Esophagus muscularis mucosa (tissue), 4 donors: ENCODE measurements at regions not wholly inside any gene's neighbourhood (a gene's known extent, or its start where the extent isn't known, plus 50 kb on each side); places are given as distances from the start of the nearest gene placed in this dataset.

Experiments
- DNase-seq: peaks from one replicate; pipeline ENCODE4 v3.0.0-alpha.2; 2017; ENCODE audit errors: extremely low spot score
- H3K27ac ChIP-seq, 4 donors: fragments of 200-600 bp; sonication (generic); replicated peaks in 1 of 4; 1 replicate in 3 of 4; 2 replicates in 1 of 4; pipeline ENCODE4 v1.5.1; 2016 to 2019; ENCODE audit warnings: mild to moderate bottlenecking in 1 of 4
- H3K27me3 ChIP-seq, 4 donors: fragments of 200-600 bp; sonication (generic); one replicate each; pipeline versions ENCODE4 v1.5.1 to v1.6.0; 2016 to 2019
- H3K36me3 ChIP-seq, 4 donors: fragments of 200-600 bp; sonication (generic); one replicate each; pipeline ENCODE4 v1.5.1; 2016 to 2019
- H3K4me1 ChIP-seq, 4 donors: fragments of 200-600 bp; sonication (generic); one replicate each; pipeline ENCODE4 v1.5.1; 2016 to 2019
- H3K4me3 ChIP-seq, 4 donors: fragments of 200-600 bp; sonication (generic); 1 replicate in 2 of 4; 2 replicates in 2 of 4; pipeline ENCODE4 v1.5.1; 2016 to 2019; ENCODE audit warnings: mild to moderate bottlenecking in 4 of 4, moderate library complexity in 1 of 4
- H3K9me3 ChIP-seq, 4 donors: fragments of 200-600 bp; sonication (generic); 1 replicate in 3 of 4; 2 replicates in 1 of 4; pipeline ENCODE4 v1.5.1; 2016 to 2019
- EP300 ChIP-seq: sonication (generic); formaldehyde crosslinking; IDR thresholded peaks from one replicate; pipeline ENCODE4 v1.6.1; 2017; ENCODE audit warnings: antibody characterized with exemption
- POLR2A ChIP-seq: fragments of 450-650 bp; IDR thresholded peaks from one replicate; pipeline ENCODE4 v1.6.1; 2017; ENCODE audit warnings: antibody characterized with exemption, moderate library complexity, mild to moderate bottlenecking, low read depth
- POLR2AphosphoS5 ChIP-seq, 2 donors: sonication (generic); formaldehyde crosslinking; IDR thresholded peaks; one replicate each; pipeline ENCODE4 v1.6.1; 2017; ENCODE audit warnings: antibody characterized with exemption in 2 of 2
- WGBS: methylation state at CpG from one replicate; pipeline ENCODE4 v1.1.5; 2018; 5-methylcytosine and 5-hydroxymethylcytosine counted together
- intact Hi-C: fragments of 100-400 bp; cut with DNase I; formaldehyde crosslinking; loops from one replicate; pipeline ENCODE4 v1.15.1; 2023
- TF ChIP-seq, protein P1 (sequence below), 3 experiments: fragments of 200-600 bp in 2 of 3; fragments of 450-650 bp in 1 of 3; sonication (generic) in 2 of 3; IDR thresholded peaks; one replicate each; pipeline ENCODE4 v1.5.1; 2017 to 2019; ENCODE audit warnings: antibody characterized with exemption in 3 of 3, mild to moderate bottlenecking in 2 of 3, moderate library complexity in 1 of 3

DNA sequence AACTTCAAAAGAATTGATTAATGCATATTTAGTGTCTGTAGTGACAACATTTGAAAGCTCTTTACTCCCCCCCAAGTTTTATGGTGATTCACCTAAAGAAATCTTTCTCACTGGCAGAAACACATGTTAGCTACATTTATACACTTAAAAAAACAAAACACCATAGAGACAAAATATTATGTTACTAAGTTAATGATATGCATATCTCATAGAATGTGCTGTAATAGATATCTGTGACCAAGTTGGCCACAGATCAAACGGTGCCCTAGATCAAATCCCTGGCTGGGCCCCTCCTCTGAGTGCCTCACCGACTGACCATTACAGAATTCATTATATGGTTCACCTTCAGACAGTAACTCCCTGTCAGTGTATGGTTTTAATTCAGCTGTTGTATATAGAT lies 322.1 kb upstream of the LYPLAL1 start:
- intact Hi-C loops, result no loop called here
- H3K9me3 ChIP-seq, result no peaks in the 10 kb centered on the region
- no peaks in the 10 kb centered on the region for H3K36me3 ChIP-seq
- no peak overlapping the region for H3K4me3 ChIP-seq
- no peak overlapping the region for H3K27ac ChIP-seq
- DNase-seq, result no peak
- 61% methylated on average over 2 of the region's 2 CpGs for WGBS
- no peaks in the 10 kb centered on the region for H3K27me3 ChIP-seq
- H3K4me1 ChIP-seq, result peaks cover 0 to 5% (median 0%) of the 10 kb centered on the region in 4 donors
- TF ChIP-seq, protein P1, sequence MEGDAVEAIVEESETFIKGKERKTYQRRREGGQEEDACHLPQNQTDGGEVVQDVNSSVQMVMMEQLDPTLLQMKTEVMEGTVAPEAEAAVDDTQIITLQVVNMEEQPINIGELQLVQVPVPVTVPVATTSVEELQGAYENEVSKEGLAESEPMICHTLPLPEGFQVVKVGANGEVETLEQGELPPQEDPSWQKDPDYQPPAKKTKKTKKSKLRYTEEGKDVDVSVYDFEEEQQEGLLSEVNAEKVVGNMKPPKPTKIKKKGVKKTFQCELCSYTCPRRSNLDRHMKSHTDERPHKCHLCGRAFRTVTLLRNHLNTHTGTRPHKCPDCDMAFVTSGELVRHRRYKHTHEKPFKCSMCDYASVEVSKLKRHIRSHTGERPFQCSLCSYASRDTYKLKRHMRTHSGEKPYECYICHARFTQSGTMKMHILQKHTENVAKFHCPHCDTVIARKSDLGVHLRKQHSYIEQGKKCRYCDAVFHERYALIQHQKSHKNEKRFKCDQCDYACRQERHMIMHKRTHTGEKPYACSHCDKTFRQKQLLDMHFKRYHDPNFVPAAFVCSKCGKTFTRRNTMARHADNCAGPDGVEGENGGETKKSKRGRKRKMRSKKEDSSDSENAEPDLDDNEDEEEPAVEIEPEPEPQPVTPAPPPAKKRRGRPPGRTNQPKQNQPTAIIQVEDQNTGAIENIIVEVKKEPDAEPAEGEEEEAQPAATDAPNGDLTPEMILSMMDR (IDR thresholded peaks at IDR 0.05), result no peak
- TF ChIP-seq POLR2A (no peak), POLR2AphosphoS5 (IDR thresholded peaks at IDR 0.05) (no peak), EP300 (no peak)

- 82% methylated on average over 4 of the region's 4 CpGs for WGBS
- no peak for DNase-seq
- Histone ChIP-seq H3K4me3 (no peak overlapping the region), H3K9me3 (no peaks in the 10 kb centered on the region), H3K27ac (no peak overlapping the region), H3K4me1 (peaks cover 0 to 5% (median 0%) of the 10 kb centered on the region in 4 donors), H3K36me3 (no peaks in the 10 kb centered on the region), H3K27me3 (no peaks in the 10 kb centered on the region)
- intact Hi-C loops, result no loop called here
- TF ChIP-seq POLR2AphosphoS5 (IDR thresholded peaks at IDR 0.05) (no peak), EP300 (no peak), POLR2A (no peak)
- TF ChIP-seq, protein P1 (IDR thresholded peaks at IDR 0.05), result no peak
These were observed 321.2 kb upstream of the LYPLAL1 start for GRCh38 chr1:218852527-218852926.

DNA sequence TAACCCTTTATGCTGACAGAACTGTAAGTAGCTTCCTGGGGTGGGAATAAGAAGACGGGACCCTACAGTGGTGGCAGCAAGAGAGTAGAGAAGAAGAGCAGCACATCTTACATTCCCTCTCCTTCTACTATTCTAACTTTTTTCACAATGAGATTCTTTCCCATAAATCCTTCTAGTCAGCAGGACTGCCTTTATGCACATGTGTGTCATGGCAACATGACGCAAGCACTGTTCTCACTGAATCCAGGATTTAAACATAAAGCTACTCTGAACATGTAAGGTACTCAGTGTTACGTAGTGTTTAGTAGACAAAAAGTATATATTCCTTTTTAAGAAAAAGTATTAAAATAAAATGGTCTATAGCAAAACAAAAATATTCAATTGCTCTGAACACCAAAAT lies 309.7 kb upstream of the LYPLAL1 start:
- H3K27me3 ChIP-seq, result no peaks in the 10 kb centered on the region
- DNase-seq, result no peak
- TF ChIP-seq EP300 (no peak), POLR2AphosphoS5 (IDR thresholded peaks at IDR 0.05) (no peak), POLR2A (no peak)
- TF ChIP-seq, protein P1 (IDR thresholded peaks at IDR 0.05), result no peak
- H3K27ac ChIP-seq, result no peak overlapping the region
- WGBS, result 96% methylated on average over 3 of the region's 3 CpGs
- H3K9me3 ChIP-seq, result no peaks in the 10 kb centered on the region
- no peaks in the 10 kb centered on the region for H3K36me3 ChIP-seq
- no peak overlapping the region for H3K4me3 ChIP-seq
- H3K4me1 ChIP-seq, result no peaks in the 10 kb centered on the region
- intact Hi-C loops, result no loop called here

- Histone ChIP-seq H3K27ac (no peak overlapping the region), H3K27me3 (no peaks in the 10 kb centered on the region), H3K9me3 (no peaks in the 10 kb centered on the region), H3K4me1 (no peaks in the 10 kb centered on the region), H3K36me3 (no peaks in the 10 kb centered on the region), H3K4me3 (no peak overlapping the region)
- WGBS, result 83% methylated on average over 1 of the region's 1 CpG
- no peak for DNase-seq
- intact Hi-C loops, result no loop called here
- TF ChIP-seq EP300, result no peak
- TF ChIP-seq POLR2A, result no peak
- no peak for TF ChIP-seq POLR2AphosphoS5 (IDR thresholded peaks at IDR 0.05)
- TF ChIP-seq, protein P1 (IDR thresholded peaks at IDR 0.05), result no peak
These were observed 308.1 kb upstream of the LYPLAL1 start for GRCh38 chr1:218865591-218865990.

DNA sequence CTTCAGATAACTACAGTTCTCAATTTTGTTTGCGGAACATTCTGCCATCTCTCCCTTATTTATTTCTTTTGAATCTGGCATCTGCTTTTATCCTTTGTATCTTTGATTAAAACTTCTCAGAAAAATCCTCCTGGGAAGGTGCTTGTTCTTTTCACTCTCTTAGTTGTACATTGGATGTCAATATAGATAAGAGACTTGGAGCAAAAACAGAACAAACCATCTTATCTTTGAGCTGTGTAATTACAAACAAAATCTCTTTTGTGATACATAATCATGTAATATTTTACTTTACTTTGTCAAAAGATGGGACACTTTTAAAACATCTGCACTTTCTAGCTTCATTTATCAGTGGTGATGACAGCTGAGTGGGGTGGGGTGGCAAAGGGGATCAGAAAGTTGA lies 307.2 kb upstream of the LYPLAL1 start:
- intact Hi-C loops, result no loop called here
- H3K9me3 ChIP-seq, result no peaks in the 10 kb centered on the region
- 92% methylated on average over 1 of the region's 1 CpG for WGBS
- DNase-seq, result no peak
- no peaks in the 10 kb centered on the region for H3K36me3 ChIP-seq
- TF ChIP-seq POLR2A (no peak), EP300 (no peak), POLR2AphosphoS5 (IDR thresholded peaks at IDR 0.05) (no peak)
- TF ChIP-seq, protein P1 (IDR thresholded peaks at IDR 0.05), result no peak
- H3K4me1 ChIP-seq, result no peaks in the 10 kb centered on the region
- no peaks in the 10 kb centered on the region for H3K27me3 ChIP-seq
- H3K4me3 ChIP-seq, result no peak overlapping the region
- H3K27ac ChIP-seq, result no peak overlapping the region
